NCI-H226 (cell line): ENCODE measurements at regions not wholly inside any gene's neighbourhood (a gene's known extent, or its start where the extent isn't known, plus 50 kb on each side); places are given as distances from the start of the nearest gene placed in this dataset.

Experiments used
- DNase-seq: peaks from one replicate; pipeline ENCODE4 v3.0.0-alpha.2; 2015

- no peak for DNase-seq
Measured at GRCh38 chr2:11955884-11956291, 209.5 kb downstream of the LPIN1 start.

- DNase-seq, result no peak
Measured at GRCh38 chr2:11962707-11963328, 216.4 kb downstream of the LPIN1 start.

GRCh38 chr2:11963966-11964365 is 217.5 kb downstream of the LPIN1 start:
- DNase-seq, result no peak

- DNase-seq, result peak; percentile 75
Measured at GRCh38 chr2:11967946-11968465, 221.6 kb downstream of the LPIN1 start.

GRCh38 chr2:11968521-11968920 is 222.1 kb downstream of the LPIN1 start:
- no peak for DNase-seq

DNA sequence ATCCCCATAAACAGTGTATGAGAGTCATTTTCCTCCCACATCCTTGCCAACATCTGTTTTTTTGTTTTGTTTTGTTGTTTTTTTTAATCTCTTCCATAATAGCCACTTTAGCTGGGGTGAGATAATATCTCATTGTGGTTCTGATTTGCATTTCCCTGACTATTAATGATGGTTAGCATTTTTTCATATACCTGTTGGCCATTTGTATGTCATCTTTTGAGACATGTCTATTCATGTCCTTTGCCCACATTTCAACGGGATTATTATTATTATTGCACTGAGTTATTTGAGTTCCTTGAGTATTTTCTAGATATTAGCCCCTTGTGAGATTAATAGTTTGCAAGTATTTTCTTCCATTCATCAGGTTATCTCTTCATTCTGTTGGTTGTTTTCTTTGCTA is 223.3 kb downstream of the LPIN1 start:
- no peak for DNase-seq

DNA sequence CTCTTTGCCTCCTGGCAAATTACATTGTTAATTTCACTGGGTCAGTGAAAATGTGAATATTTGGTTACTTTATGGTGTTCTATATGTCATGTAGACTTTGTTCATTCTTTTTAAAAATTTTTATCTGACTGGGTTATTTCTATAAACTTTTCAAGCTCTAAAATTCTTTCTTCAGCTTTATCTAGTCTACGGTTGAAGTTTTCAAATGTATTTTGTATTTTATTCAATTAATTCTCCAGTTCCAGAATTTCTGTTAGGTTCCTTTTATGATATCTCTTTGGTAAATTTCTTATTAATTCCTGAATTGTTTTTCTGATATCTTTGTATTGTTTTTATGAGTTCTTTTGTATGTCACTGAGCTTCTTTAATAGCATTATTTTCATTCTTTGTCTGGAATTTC is 228.1 kb downstream of the LPIN1 start:
- DNase-seq, result no peak

GRCh38 chr2:11975373-11975772 is 228.9 kb downstream of the LPIN1 start:
- no peak for DNase-seq

GRCh38 chr2:11976073-11976472 is 229.6 kb downstream of the LPIN1 start:
- DNase-seq, result no peak

- no peak for DNase-seq
Measured at GRCh38 chr2:11977766-11978524, 231.5 kb downstream of the LPIN1 start.

- no peak for DNase-seq
Measured at GRCh38 chr2:11980809-11981208, 234.4 kb downstream of the LPIN1 start.

- no peak for DNase-seq
Measured at GRCh38 chr2:11983401-11983800, 237.0 kb downstream of the LPIN1 start.

DNA sequence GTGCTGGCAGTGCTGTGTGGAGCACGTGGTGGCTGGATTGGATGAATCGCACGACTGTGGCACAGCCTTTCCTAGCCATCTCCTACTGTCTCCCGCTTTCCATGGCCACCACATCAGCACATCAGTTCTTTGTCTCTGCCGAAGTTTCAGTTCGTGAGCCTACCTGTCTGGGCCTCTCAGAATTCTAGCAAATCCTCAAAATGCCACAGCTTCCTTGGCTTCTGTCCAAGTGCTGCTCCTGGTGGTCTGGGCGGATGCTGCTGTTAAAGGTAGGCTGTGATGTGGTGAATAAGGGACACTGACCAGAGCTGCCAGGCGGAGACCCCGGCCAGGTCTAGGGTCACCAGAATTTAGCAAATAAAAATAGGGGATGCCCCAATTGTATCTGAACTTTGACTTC is 237.4 kb downstream of the LPIN1 start:
- no peak for DNase-seq

GRCh38 chr2:11984316-11985158 is 238.1 kb downstream of the LPIN1 start:
- DNase-seq, result no peak

DNA sequence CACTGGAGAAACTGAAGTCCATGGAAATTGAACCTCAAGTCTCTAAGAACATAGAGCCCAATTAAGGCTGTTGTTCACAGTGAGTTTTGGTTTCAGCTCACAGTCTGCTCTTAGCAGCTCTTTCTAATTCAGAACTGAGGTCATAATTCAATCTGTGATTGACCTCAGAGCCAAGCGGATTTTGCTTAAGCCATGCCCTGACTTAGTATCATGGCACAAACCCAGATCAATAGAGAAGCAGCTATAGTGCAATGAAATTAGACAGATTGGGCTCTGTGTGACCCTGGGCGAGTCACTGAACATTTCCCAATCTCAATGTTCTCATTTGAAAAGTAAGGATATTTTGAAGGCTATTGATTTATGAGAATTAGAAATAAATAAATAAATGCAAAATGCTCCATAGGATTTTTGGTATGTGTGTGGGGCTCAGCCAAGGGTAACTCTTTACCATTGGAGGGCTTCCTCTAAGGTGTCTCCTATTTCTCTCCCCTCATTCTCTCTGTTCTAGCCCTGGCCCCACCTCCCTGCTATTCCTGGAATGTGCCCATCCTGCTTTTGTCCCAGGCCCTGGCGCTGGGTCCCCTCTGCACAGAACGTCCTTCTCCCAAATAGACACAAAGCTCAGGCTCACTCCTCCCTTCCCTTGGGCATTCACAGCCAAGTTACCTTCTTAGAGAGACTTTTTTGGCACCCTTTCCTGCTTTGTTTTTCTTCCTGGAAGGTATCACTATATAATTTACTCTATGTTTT is 239.6 kb downstream of the LPIN1 start:
- no peak for DNase-seq

GRCh38 chr2:11987151-11987550 is 240.7 kb downstream of the LPIN1 start:
- DNase-seq, result no peak

DNA sequence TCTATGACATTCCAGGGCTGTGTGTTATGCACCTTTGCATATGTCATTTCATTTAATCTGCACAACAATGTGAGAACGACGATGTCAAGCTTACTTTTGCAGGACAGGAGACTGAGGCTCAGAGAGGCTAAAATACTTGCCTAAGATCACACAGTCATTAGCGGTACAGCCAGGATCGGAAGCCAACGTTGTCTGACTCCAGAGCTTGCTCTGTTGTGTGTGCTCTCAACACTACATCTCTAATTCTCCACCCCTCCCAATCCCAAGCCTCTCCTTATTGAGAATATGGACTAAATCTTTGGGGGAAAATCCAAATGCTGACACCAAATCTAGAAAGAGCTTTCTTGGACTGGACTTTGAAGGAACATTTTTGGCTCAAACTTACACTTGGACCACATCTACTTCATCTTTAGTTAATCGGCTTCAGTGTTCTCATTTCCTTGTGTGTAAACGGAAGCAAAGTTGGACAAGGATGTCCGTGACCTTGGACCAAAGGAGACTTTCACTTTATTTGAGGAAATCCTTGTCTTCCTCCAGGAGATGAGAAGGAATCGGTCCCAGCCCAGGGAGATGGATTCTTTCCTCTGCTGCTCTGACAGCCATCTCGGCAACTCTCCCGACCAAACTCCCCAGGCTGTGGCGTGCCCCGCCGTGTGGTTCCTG is 242.4 kb downstream of the LPIN1 start:
- DNase-seq, result no peak

- DNase-seq, result no peak
Measured at GRCh38 chr2:11989354-11989703, 242.9 kb downstream of the LPIN1 start.

- no peak for DNase-seq
Measured at GRCh38 chr2:11990576-11990975, 244.1 kb downstream of the LPIN1 start.

- peak; percentile 13 for DNase-seq
Measured at GRCh38 chr2:11993749-11994148, 247.3 kb downstream of the LPIN1 start.

GRCh38 chr2:11995456-11995855 is 249.0 kb downstream of the LPIN1 start:
- peak; percentile 33 for DNase-seq

DNA sequence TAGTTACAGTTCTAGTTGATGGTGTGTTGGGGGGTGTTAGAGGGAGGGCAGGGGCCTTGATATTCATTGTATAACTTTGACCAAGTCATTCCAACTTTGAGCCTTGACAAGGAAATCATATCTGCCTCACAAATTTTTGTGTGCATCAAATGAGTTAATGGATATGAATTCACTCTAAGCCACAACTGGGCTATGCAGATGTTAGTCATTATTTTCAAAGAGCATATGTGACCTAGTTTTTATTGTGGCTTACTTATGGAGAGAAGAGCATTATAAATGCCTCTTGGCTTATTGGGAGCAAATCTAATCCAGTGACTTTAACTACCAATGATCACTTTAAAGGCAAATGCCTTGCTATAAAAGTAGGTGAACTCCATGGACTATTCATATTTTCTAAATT is 250.2 kb downstream of the LPIN1 start:
- no peak for DNase-seq
